HEK293T (cell line): ENCODE measurements at regions not wholly inside any gene's neighbourhood (a gene's known extent, or its start where the extent isn't known, plus 50 kb on each side); places are given as distances from the start of the nearest gene placed in this dataset.

ENCODE experiments used
- BHLHE40 ChIP-seq: fragments of 450-650 bp; IDR thresholded peaks from 2 replicates; pipeline ENCODE4 v1.6.1; 2016; ENCODE audit warnings: mild to moderate bottlenecking, moderate library complexity, borderline replicate concordance
- SP1 ChIP-seq: fragments of 450-650 bp; IDR thresholded peaks from 2 replicates; pipeline ENCODE4 v1.6.1; 2017

- TF ChIP-seq SP1: no peak
- no peak for TF ChIP-seq BHLHE40
Measured at GRCh38 chr3:164230385-164231094, 847.8 kb downstream of the SI start.
